ENCODE measurements at regions not wholly inside any gene's neighbourhood (a gene's known extent, or its start where the extent isn't known, plus 50 kb on each side); places are given as distances from the start of the nearest gene placed in this dataset.

GRCh38 chr13:105153611-105154010, 1381.9 kb downstream of the EFNB2 start:
- DNase-seq = no peak
- H3K4me3 Mint-ChIP-seq = no peak overlapping the region

GRCh38 chr13:105151639-105152038, 1383.8 kb downstream of the EFNB2 start:
- Mint-ChIP-seq H3K4me1 (peaks cover 0 to under 1% of the 10 kb centered on the region in 2 donors), H3K4me3 (no peak overlapping the region), H3K36me3 (no peaks in the 10 kb centered on the region), H3K9me3 (no peaks in the 10 kb centered on the region), H3K27me3 (no peaks in the 10 kb centered on the region), H3K27ac (no peak overlapping the region)
- DNase-seq (no peak), ATAC-seq (replicated peaks) (no peak)

More at GRCh38 chr13:105153611-105154010, 1381.9 kb downstream of the EFNB2 start:
- H3K36me3 Mint-ChIP-seq = no peaks in the 10 kb centered on the region
- no peak overlapping the region for H3K27ac Mint-ChIP-seq
- peaks cover 0 to 2% of the 10 kb centered on the region in 2 donors for H3K4me1 Mint-ChIP-seq
- H3K27me3 Mint-ChIP-seq = peaks cover 0 to 5% of the 10 kb centered on the region in 2 donors
- no peaks in the 10 kb centered on the region for H3K9me3 Mint-ChIP-seq
- ATAC-seq (replicated peaks) = no peak

GRCh38 chr13:105147461-105147860, 1388.0 kb downstream of the EFNB2 start:
- no peak overlapping the region for H3K4me3 Mint-ChIP-seq
- no peak for DNase-seq
- ATAC-seq (replicated peaks) = no peak

GRCh38 chr13:105144936-105145335, 1390.5 kb downstream of the EFNB2 start:
- Mint-ChIP-seq H3K9me3 (no peaks in the 10 kb centered on the region), H3K27me3 (no peaks in the 10 kb centered on the region), H3K4me3 (no peak overlapping the region), H3K4me1 (no peaks in the 10 kb centered on the region), H3K27ac (no peak overlapping the region), H3K36me3 (no peaks in the 10 kb centered on the region)
- DNase-seq (no peak), ATAC-seq (replicated peaks) (no peak)

More at GRCh38 chr13:105147461-105147860, 1388.0 kb downstream of the EFNB2 start:
- no peaks in the 10 kb centered on the region for H3K9me3 Mint-ChIP-seq
- no peak overlapping the region for H3K27ac Mint-ChIP-seq
- H3K27me3 Mint-ChIP-seq = no peaks in the 10 kb centered on the region
- no peaks in the 10 kb centered on the region for H3K4me1 Mint-ChIP-seq
- H3K36me3 Mint-ChIP-seq = no peaks in the 10 kb centered on the region

GRCh38 chr13:105144020-105144419, 1391.4 kb downstream of the EFNB2 start:
- Mint-ChIP-seq H3K27ac (no peak overlapping the region), H3K4me1 (peaks cover 3 to 8% of the 10 kb centered on the region in 2 donors), H3K9me3 (no peaks in the 10 kb centered on the region), H3K36me3 (no peaks in the 10 kb centered on the region), H3K27me3 (no peaks in the 10 kb centered on the region), H3K4me3 (no peak overlapping the region)
- ATAC-seq (replicated peaks) = no peak
- DNase-seq = no peak

- Mint-ChIP-seq H3K27ac (no peak overlapping the region), H3K36me3 (no peaks in the 10 kb centered on the region), H3K4me1 (peaks cover 3 to 10% of the 10 kb centered on the region in 2 donors), H3K27me3 (no peaks in the 10 kb centered on the region), H3K4me3 (no peak overlapping the region), H3K9me3 (no peaks in the 10 kb centered on the region)
- ATAC-seq (replicated peaks) = no peak
- DNase-seq = no peak
Observed at GRCh38 chr13:105142556-105142955, 1392.9 kb downstream of the EFNB2 start.

- H3K4me3 Mint-ChIP-seq = peak overlapping the region; percentile 83 to 88
- DNase-seq = peak; percentile 65
- peak; percentile 94 to 96 for ATAC-seq (replicated peaks)
- H3K27me3 Mint-ChIP-seq = no peaks in the 10 kb centered on the region
- H3K27ac Mint-ChIP-seq = peak overlapping the region; percentile 93
- H3K9me3 Mint-ChIP-seq = no peaks in the 10 kb centered on the region
- no peaks in the 10 kb centered on the region for H3K36me3 Mint-ChIP-seq
- peaks cover 3 to 10% of the 10 kb centered on the region in 2 donors for H3K4me1 Mint-ChIP-seq
Observed at GRCh38 chr13:105139380-105140285, 1395.8 kb downstream of the EFNB2 start.

- no peaks in the 10 kb centered on the region for H3K27me3 Mint-ChIP-seq
- no peaks in the 10 kb centered on the region for H3K9me3 Mint-ChIP-seq
- H3K4me3 Mint-ChIP-seq = peak overlapping the region; percentile 83 to 88
- H3K4me1 Mint-ChIP-seq = peaks cover 3 to 10% of the 10 kb centered on the region in 2 donors
- H3K27ac Mint-ChIP-seq = peak overlapping the region; percentile 93
- H3K36me3 Mint-ChIP-seq = no peaks in the 10 kb centered on the region
- ATAC-seq (replicated peaks) (peak; percentile 6 to 11), DNase-seq (no peak)
Observed at GRCh38 chr13:105139048-105139379, 1396.4 kb downstream of the EFNB2 start.

- no peaks in the 10 kb centered on the region for H3K36me3 Mint-ChIP-seq
- no peak overlapping the region for H3K27ac Mint-ChIP-seq
- ATAC-seq (replicated peaks) = no peak
- H3K9me3 Mint-ChIP-seq = no peaks in the 10 kb centered on the region
- H3K4me1 Mint-ChIP-seq = peaks cover 3 to 10% of the 10 kb centered on the region in 2 donors
- H3K4me3 Mint-ChIP-seq = no peak overlapping the region
- no peak for DNase-seq
- no peaks in the 10 kb centered on the region for H3K27me3 Mint-ChIP-seq
Observed at GRCh38 chr13:105135852-105136615, 1399.4 kb downstream of the EFNB2 start.

- Mint-ChIP-seq H3K9me3 (no peaks in the 10 kb centered on the region), H3K4me1 (no peaks in the 10 kb centered on the region), H3K27me3 (no peaks in the 10 kb centered on the region), H3K36me3 (no peaks in the 10 kb centered on the region), H3K27ac (peak overlapping the region; percentile 43), H3K4me3 (no peak overlapping the region)
- ATAC-seq (replicated peaks) (no peak), DNase-seq (no peak)
Observed at GRCh38 chr13:105127732-105128131, 1407.7 kb downstream of the EFNB2 start.

- no peak for DNase-seq
- no peaks in the 10 kb centered on the region for H3K4me1 Mint-ChIP-seq
- H3K9me3 Mint-ChIP-seq = no peaks in the 10 kb centered on the region
- H3K27ac Mint-ChIP-seq = no peak overlapping the region
- no peak for ATAC-seq (replicated peaks)
- H3K36me3 Mint-ChIP-seq = no peaks in the 10 kb centered on the region
- H3K27me3 Mint-ChIP-seq = no peaks in the 10 kb centered on the region
- H3K4me3 Mint-ChIP-seq = no peak overlapping the region
Observed at GRCh38 chr13:105121221-105121620, 1414.2 kb downstream of the EFNB2 start.

- no peaks in the 10 kb centered on the region for H3K27me3 Mint-ChIP-seq
- H3K4me1 Mint-ChIP-seq = no peaks in the 10 kb centered on the region
- H3K27ac Mint-ChIP-seq = no peak overlapping the region
- no peak overlapping the region for H3K4me3 Mint-ChIP-seq
- DNase-seq (no peak), ATAC-seq (replicated peaks) (no peak)
- H3K36me3 Mint-ChIP-seq = no peaks in the 10 kb centered on the region
- H3K9me3 Mint-ChIP-seq = peaks cover 4% of the 10 kb centered on the region in 2 donors
Observed at GRCh38 chr13:105118426-105118985, 1417.0 kb downstream of the EFNB2 start.

GRCh38 chr13:105116966-105117365, 1418.5 kb downstream of the EFNB2 start:
- DNase-seq = no peak
- Mint-ChIP-seq H3K9me3 (peaks cover 4% of the 10 kb centered on the region in 2 donors), H3K4me1 (no peaks in the 10 kb centered on the region), H3K36me3 (no peaks in the 10 kb centered on the region), H3K4me3 (no peak overlapping the region), H3K27ac (no peak overlapping the region), H3K27me3 (no peaks in the 10 kb centered on the region)
- ATAC-seq (replicated peaks) = no peak

GRCh38 chr13:105112561-105112960, 1422.9 kb downstream of the EFNB2 start:
- DNase-seq (no peak), ATAC-seq (replicated peaks) (no peak)
- H3K27me3 Mint-ChIP-seq = no peaks in the 10 kb centered on the region
- H3K4me1 Mint-ChIP-seq = no peaks in the 10 kb centered on the region
- H3K4me3 Mint-ChIP-seq = no peak overlapping the region
- H3K9me3 Mint-ChIP-seq = peaks cover 4% of the 10 kb centered on the region in 2 donors
- H3K27ac Mint-ChIP-seq = no peak overlapping the region
- no peaks in the 10 kb centered on the region for H3K36me3 Mint-ChIP-seq
